BLaER1 (cell line): ENCODE measurements at regions not wholly inside any gene's neighbourhood (a gene's known extent, or its start where the extent isn't known, plus 50 kb on each side); places are given as distances from the start of the nearest gene placed in this dataset.
A peak's percentile ranks its signal among the peaks of the same experiment; 100 is the strongest.

ENCODE experiments used
- H3K27ac ChIP-seq: shearing (Covaris generic); formaldehyde crosslinking; 2 replicates; pipeline ENCODE4 v1.8.1; 2022
- H3K27me3 ChIP-seq: shearing (Covaris generic); formaldehyde crosslinking; 2 replicates; pipeline ENCODE4 v1.8.1; 2022
- H3K36me3 ChIP-seq: shearing (Covaris generic); formaldehyde crosslinking; 2 replicates; pipeline ENCODE4 v1.8.1; 2022
- H3K4me1 ChIP-seq: shearing (Covaris generic); formaldehyde crosslinking; 2 replicates; pipeline ENCODE4 v1.8.1; 2022
- H3K4me2 ChIP-seq: shearing (Covaris generic); formaldehyde crosslinking; 2 replicates; pipeline ENCODE4 v1.8.1; 2022
- H3K4me3 ChIP-seq: shearing (Covaris generic); formaldehyde crosslinking; 2 replicates; pipeline ENCODE4 v1.8.1; 2022
- H3K9ac ChIP-seq: shearing (Covaris generic); formaldehyde crosslinking; 2 replicates; pipeline ENCODE4 v1.8.1; 2022
- H3K9me3 ChIP-seq: shearing (Covaris generic); formaldehyde crosslinking; 2 replicates; pipeline ENCODE4 v1.8.1; 2022
- H4K20me1 ChIP-seq: shearing (Covaris generic); formaldehyde crosslinking; 2 replicates; pipeline ENCODE4 v1.8.1; 2022
- Cebpa-rat ChIP-seq: shearing (Covaris generic); IDR thresholded peaks from 2 replicates; pipeline ENCODE4 v1.8.1; 2022

- H3K9ac ChIP-seq = no peak overlapping the region
- no peaks in the 10 kb centered on the region for H3K36me3 ChIP-seq
- no peak overlapping the region for H3K27ac ChIP-seq
- no peaks in the 10 kb centered on the region for H3K9me3 ChIP-seq
- no peak for TF ChIP-seq Cebpa-rat
- no peaks in the 10 kb centered on the region for H4K20me1 ChIP-seq
- no peak overlapping the region for H3K4me2 ChIP-seq
- peaks cover 1% of the 10 kb centered on the region; the same call in 1 of the 2 replicates for H3K4me1 ChIP-seq
- no peaks in the 10 kb centered on the region for H3K27me3 ChIP-seq
- no peak overlapping the region for H3K4me3 ChIP-seq
Measured at GRCh38 chr14:54138024-54138353, 181.4 kb upstream of the BMP4 start.

GRCh38 chr14:54138354-54139038, 181.9 kb upstream of the BMP4 start:
- H3K4me1 ChIP-seq = no peaks in the 10 kb centered on the region

GRCh38 chr14:54140551-54140950, 183.9 kb upstream of the BMP4 start:
- no peak overlapping the region for H3K4me3 ChIP-seq
- no peak for TF ChIP-seq Cebpa-rat
- no peaks in the 10 kb centered on the region for H3K36me3 ChIP-seq
- no peaks in the 10 kb centered on the region for H4K20me1 ChIP-seq
- H3K9me3 ChIP-seq = no peaks in the 10 kb centered on the region
- H3K27ac ChIP-seq = no peak overlapping the region
- H3K4me1 ChIP-seq = peaks cover 4% of the 10 kb centered on the region
- H3K9ac ChIP-seq = no peak overlapping the region
- H3K27me3 ChIP-seq = no peaks in the 10 kb centered on the region
- no peak overlapping the region for H3K4me2 ChIP-seq

More at GRCh38 chr14:54138354-54139038, 181.9 kb upstream of the BMP4 start:
- Histone ChIP-seq H3K9ac (no peak overlapping the region), H3K4me2 (no peak overlapping the region), H4K20me1 (no peaks in the 10 kb centered on the region), H3K27me3 (no peaks in the 10 kb centered on the region), H3K9me3 (no peaks in the 10 kb centered on the region), H3K36me3 (no peaks in the 10 kb centered on the region), H3K27ac (no peak overlapping the region), H3K4me3 (no peak overlapping the region)
- no peak for TF ChIP-seq Cebpa-rat

- Histone ChIP-seq H3K4me1 (peaks cover 24% of the 10 kb centered on the region), H4K20me1 (no peaks in the 10 kb centered on the region), H3K9me3 (peaks cover 27% of the 10 kb centered on the region), H3K27me3 (no peaks in the 10 kb centered on the region), H3K27ac (0 out of 2 replicates have a peak overlapping the region, but pooled peaks have one; percentile 28), H3K4me3 (no peak overlapping the region), H3K4me2 (peak overlapping the region; percentile 53), H3K36me3 (no peaks in the 10 kb centered on the region), H3K9ac (no peak overlapping the region)
- TF ChIP-seq Cebpa-rat = no peak
Measured at GRCh38 chr14:54146601-54147000, 190.0 kb upstream of the BMP4 start.

- H3K4me1 ChIP-seq = peaks cover 24% of the 10 kb centered on the region
- peaks cover 27% of the 10 kb centered on the region for H3K9me3 ChIP-seq
- no peaks in the 10 kb centered on the region for H3K36me3 ChIP-seq
- no peak overlapping the region for H3K4me3 ChIP-seq
- no peak overlapping the region for H3K9ac ChIP-seq
- H4K20me1 ChIP-seq = no peaks in the 10 kb centered on the region
- no peak for TF ChIP-seq Cebpa-rat
- no peak overlapping the region for H3K27ac ChIP-seq
- H3K4me2 ChIP-seq = peak overlapping the region; percentile 53
- H3K27me3 ChIP-seq = no peaks in the 10 kb centered on the region
Measured at GRCh38 chr14:54147282-54147681, 190.7 kb upstream of the BMP4 start.

- H3K9me3 ChIP-seq = peaks cover 27% of the 10 kb centered on the region
- TF ChIP-seq Cebpa-rat = no peak
- no peaks in the 10 kb centered on the region for H3K36me3 ChIP-seq
- no peak overlapping the region for H3K4me2 ChIP-seq
- peaks cover 24% of the 10 kb centered on the region for H3K4me1 ChIP-seq
- no peak overlapping the region for H3K4me3 ChIP-seq
- no peak overlapping the region for H3K9ac ChIP-seq
- H3K27ac ChIP-seq = no peak overlapping the region
- no peaks in the 10 kb centered on the region for H4K20me1 ChIP-seq
- no peaks in the 10 kb centered on the region for H3K27me3 ChIP-seq
Measured at GRCh38 chr14:54147758-54148157, 191.1 kb upstream of the BMP4 start.

GRCh38 chr14:54148251-54148650, 191.6 kb upstream of the BMP4 start:
- H3K9me3 ChIP-seq = peaks cover 27% of the 10 kb centered on the region
- no peaks in the 10 kb centered on the region for H3K36me3 ChIP-seq
- peaks cover 24% of the 10 kb centered on the region for H3K4me1 ChIP-seq
- no peak for TF ChIP-seq Cebpa-rat
- H3K27ac ChIP-seq = no peak overlapping the region
- no peaks in the 10 kb centered on the region for H3K27me3 ChIP-seq
- H4K20me1 ChIP-seq = no peaks in the 10 kb centered on the region
- H3K4me3 ChIP-seq = no peak overlapping the region
- H3K4me2 ChIP-seq = no peak overlapping the region
- no peak overlapping the region for H3K9ac ChIP-seq

- Histone ChIP-seq H3K4me1 (peaks cover 3% of the 10 kb centered on the region), H4K20me1 (no peaks in the 10 kb centered on the region), H3K27me3 (no peaks in the 10 kb centered on the region), H3K9ac (no peak overlapping the region), H3K36me3 (no peaks in the 10 kb centered on the region), H3K27ac (no peak overlapping the region), H3K4me2 (no peak overlapping the region), H3K9me3 (peaks cover 24% of the 10 kb centered on the region), H3K4me3 (no peak overlapping the region)
- TF ChIP-seq Cebpa-rat = no peak
Measured at GRCh38 chr14:54152351-54152750, 195.7 kb upstream of the BMP4 start.

GRCh38 chr14:54166049-54166950, 209.7 kb upstream of the BMP4 start:
- H4K20me1 ChIP-seq = no peaks in the 10 kb centered on the region
- TF ChIP-seq Cebpa-rat = no peak
- no peaks in the 10 kb centered on the region for H3K27me3 ChIP-seq
- H3K36me3 ChIP-seq = no peaks in the 10 kb centered on the region
- no peaks in the 10 kb centered on the region for H3K9me3 ChIP-seq
- peaks cover 28% of the 10 kb centered on the region for H3K4me1 ChIP-seq
- H3K9ac ChIP-seq = no peak overlapping the region
- H3K4me2 ChIP-seq = no peak overlapping the region
- H3K4me3 ChIP-seq = no peak overlapping the region
- no peak overlapping the region for H3K27ac ChIP-seq

GRCh38 chr14:54168489-54168888, 211.9 kb upstream of the BMP4 start:
- H3K4me2 ChIP-seq = no peak overlapping the region; the same call in 1 of the 2 replicates
- H3K4me1 ChIP-seq = peaks cover 50% of the 10 kb centered on the region
- no peaks in the 10 kb centered on the region for H4K20me1 ChIP-seq
- H3K27ac ChIP-seq = no peak overlapping the region
- no peak overlapping the region for H3K4me3 ChIP-seq
- no peaks in the 10 kb centered on the region for H3K9me3 ChIP-seq
- TF ChIP-seq Cebpa-rat = no peak
- H3K9ac ChIP-seq = no peak overlapping the region
- H3K27me3 ChIP-seq = no peaks in the 10 kb centered on the region
- no peaks in the 10 kb centered on the region for H3K36me3 ChIP-seq
